Tibial nerve (tissue), 4 donors: ENCODE measurements at regions not wholly inside any gene's neighbourhood (a gene's known extent, or its start where the extent isn't known, plus 50 kb on each side); places are given as distances from the start of the nearest gene placed in this dataset.

ENCODE experiments used
- DNase-seq, 2 donors: peaks; one replicate each; pipeline ENCODE4 v3.0.0-alpha.2; 2019; ENCODE audit warnings: low spot score in 2 of 2
- H3K27ac ChIP-seq, 4 donors: fragments of 200-600 bp; sonication (generic) in 3 of 4; one replicate each; pipeline ENCODE4 v1.5.1; 2017 to 2019; ENCODE audit warnings: mild to moderate bottlenecking in 1 of 4
- H3K27me3 ChIP-seq, 2 donors: fragments of 200-600 bp; sonication (generic) in 1 of 2; one replicate each; pipeline versions ENCODE4 v1.5.1 to v1.6.0; 2017 to 2019
- H3K36me3 ChIP-seq, 3 donors: fragments of 200-600 bp; sonication (generic); one replicate each; pipeline ENCODE4 v1.5.1; 2018 to 2019
- H3K4me1 ChIP-seq, 4 donors: fragments of 200-600 bp; sonication (generic) in 3 of 4; one replicate each; pipeline ENCODE4 v1.5.1; 2017 to 2019
- H3K4me3 ChIP-seq, 4 donors: fragments of 200-600 bp; sonication (generic) in 3 of 4; one replicate each; pipeline ENCODE4 v1.5.1; 2017 to 2019; ENCODE audit warnings: mild to moderate bottlenecking in 1 of 4, moderate library complexity in 1 of 4
- H3K9me3 ChIP-seq, 4 donors: fragments of 200-600 bp; sonication (generic) in 3 of 4; one replicate each; pipeline ENCODE4 v1.5.1; 2017 to 2019
- EP300 ChIP-seq, 2 donors: sonication (generic); formaldehyde crosslinking; IDR thresholded peaks; one replicate each; pipeline ENCODE4 v1.6.1; 2017; ENCODE audit warnings: antibody characterized with exemption in 2 of 2, mild to moderate bottlenecking in 1 of 2
- POLR2A ChIP-seq, 2 donors: fragments of 450-650 bp; IDR thresholded peaks; one replicate each; pipeline ENCODE4 v1.6.1; 2017; ENCODE audit warnings: antibody characterized with exemption in 2 of 2, mild to moderate bottlenecking in 2 of 2, moderate library complexity in 2 of 2
- WGBS, 2 donors: methylation state at CpG; one replicate each; pipeline ENCODE4 v1.1.5; 2018; 5-methylcytosine and 5-hydroxymethylcytosine counted together
- TF ChIP-seq, protein P1 (sequence below), 5 experiments: fragments of 200-600 bp in 3 of 5; fragments of 450-650 bp in 2 of 5; sonication (generic) in 3 of 5; IDR thresholded peaks; one replicate each; pipeline ENCODE4 v1.5.1; 2016 to 2019; ENCODE audit warnings: antibody characterized with exemption in 5 of 5, mild to moderate bottlenecking in 3 of 5, moderate library complexity in 2 of 5

DNA sequence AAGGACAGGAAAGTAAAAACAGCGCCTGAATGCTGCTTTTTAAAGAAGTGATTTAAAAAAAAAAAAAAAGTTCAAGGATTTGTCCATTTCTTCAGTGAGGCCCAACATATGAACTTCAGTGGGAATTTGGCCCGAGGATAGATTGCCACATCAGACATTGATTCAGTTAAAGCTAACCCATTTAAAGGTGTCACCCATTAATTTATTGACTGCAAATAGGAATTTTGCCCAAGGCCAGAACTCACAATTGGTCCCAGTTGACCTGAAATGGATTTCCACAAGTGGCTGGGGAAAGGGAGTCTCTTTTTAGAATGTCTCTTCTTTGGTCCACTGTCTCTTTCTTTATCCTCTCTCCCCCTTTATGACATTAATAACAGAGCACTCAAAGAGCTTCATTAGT is 86.5 kb upstream of the RPL34 start:
- no peak overlapping the region for H3K27ac ChIP-seq
- TF ChIP-seq, protein P1, sequence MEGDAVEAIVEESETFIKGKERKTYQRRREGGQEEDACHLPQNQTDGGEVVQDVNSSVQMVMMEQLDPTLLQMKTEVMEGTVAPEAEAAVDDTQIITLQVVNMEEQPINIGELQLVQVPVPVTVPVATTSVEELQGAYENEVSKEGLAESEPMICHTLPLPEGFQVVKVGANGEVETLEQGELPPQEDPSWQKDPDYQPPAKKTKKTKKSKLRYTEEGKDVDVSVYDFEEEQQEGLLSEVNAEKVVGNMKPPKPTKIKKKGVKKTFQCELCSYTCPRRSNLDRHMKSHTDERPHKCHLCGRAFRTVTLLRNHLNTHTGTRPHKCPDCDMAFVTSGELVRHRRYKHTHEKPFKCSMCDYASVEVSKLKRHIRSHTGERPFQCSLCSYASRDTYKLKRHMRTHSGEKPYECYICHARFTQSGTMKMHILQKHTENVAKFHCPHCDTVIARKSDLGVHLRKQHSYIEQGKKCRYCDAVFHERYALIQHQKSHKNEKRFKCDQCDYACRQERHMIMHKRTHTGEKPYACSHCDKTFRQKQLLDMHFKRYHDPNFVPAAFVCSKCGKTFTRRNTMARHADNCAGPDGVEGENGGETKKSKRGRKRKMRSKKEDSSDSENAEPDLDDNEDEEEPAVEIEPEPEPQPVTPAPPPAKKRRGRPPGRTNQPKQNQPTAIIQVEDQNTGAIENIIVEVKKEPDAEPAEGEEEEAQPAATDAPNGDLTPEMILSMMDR (IDR thresholded peaks at IDR 0.05): no peak
- TF ChIP-seq EP300 (IDR thresholded peaks at IDR 0.05) (no peak), POLR2A (IDR thresholded peaks at IDR 0.05) (no peak)
- WGBS, 2 donors: 56 to 58% methylated on average over 2 of the region's 2 CpGs
- H3K36me3 ChIP-seq: no peaks in the 10 kb centered on the region
- no peak for DNase-seq
- H3K4me1 ChIP-seq: peaks cover 0 to 25% (median 9%) of the 10 kb centered on the region in 4 donors
- H3K27me3 ChIP-seq: no peaks in the 10 kb centered on the region
- H3K4me3 ChIP-seq: no peak overlapping the region
- no peaks in the 10 kb centered on the region for H3K9me3 ChIP-seq

DNA sequence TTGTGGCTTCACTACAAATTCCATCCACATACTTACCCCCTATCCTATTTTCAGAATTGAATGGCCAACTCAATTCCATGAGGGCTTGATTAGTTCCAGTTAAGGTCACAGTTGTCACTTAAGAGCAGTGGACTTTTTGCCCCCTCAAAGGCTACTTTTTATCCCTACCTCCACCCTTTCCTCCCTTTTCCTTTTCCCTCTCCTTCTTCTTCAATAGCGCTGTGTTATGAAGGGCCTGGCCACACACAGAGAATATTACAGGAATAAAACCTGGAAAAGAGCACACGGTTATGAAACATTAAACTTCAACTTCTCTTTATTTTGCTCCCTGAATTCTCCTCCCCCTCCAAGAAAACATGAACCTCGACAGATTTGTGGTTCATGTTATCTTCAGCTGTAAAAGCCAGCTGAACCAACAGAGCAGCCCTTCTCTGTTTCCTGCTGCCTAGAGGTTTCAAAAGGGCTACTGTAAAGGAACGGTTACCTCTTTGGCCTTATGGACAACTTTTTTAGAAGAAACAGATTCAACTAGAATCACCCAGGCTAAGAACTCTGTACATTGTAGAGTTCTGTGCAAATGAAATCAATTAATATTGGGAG is 87.0 kb upstream of the RPL34 start:
- Histone ChIP-seq H3K27ac (no peak overlapping the region), H3K27me3 (no peaks in the 10 kb centered on the region), H3K9me3 (no peaks in the 10 kb centered on the region), H3K4me3 (no peak overlapping the region), H3K4me1 (peaks cover 0 to 25% (median 9%) of the 10 kb centered on the region in 4 donors), H3K36me3 (no peaks in the 10 kb centered on the region)
- no peak for DNase-seq
- peak in 1 of 2 donors; percentile 30 for TF ChIP-seq EP300 (IDR thresholded peaks at IDR 0.05)
- TF ChIP-seq, protein P1 (IDR thresholded peaks at IDR 0.05): no peak
- 22 to 24% methylated on average over 4 of the region's 4 CpGs for WGBS, 2 donors

DNA sequence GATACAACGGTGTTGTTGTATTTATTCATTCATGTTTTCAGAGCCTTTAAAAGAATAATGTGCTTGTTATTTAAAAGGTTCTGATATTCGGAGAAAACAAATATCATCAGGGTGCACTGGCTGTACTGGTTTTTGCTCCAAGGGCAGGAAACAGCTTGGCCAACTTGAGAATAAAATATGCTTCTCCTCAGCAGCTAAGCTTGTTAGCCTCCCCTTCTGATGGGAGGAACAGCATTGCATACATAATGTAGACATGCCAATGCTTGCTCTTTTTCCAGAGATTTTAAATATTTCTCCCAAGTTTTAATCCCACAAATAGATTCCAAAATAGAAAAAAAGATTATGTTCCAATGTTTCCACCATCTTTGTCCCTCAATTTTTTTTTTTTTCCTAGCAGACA is 87.6 kb upstream of the RPL34 start:
- Histone ChIP-seq H3K9me3 (no peaks in the 10 kb centered on the region), H3K36me3 (no peaks in the 10 kb centered on the region)
- 26 to 36% methylated on average over 2 of the region's 2 CpGs for WGBS, 2 donors

DNA sequence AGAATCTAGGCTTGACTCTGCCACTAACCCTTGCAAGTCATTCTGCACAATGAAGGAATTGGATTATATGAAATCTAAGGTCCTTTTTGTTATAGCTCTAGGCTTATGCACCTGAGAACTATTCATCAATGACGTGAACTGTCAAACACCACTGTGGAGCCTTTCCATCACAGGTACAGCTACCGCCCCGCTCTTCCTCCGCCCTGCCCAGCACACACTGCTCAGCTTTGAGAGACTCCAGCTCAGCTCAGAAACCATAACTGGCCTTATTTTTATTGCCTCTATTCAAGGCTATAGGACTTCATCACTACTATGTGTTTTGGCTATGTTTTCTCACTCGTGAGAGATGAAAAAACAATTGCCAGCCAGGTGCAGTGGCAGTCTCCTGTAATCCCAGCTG is 88.2 kb upstream of the RPL34 start:
- no peak overlapping the region for H3K27ac ChIP-seq
- 90 to 92% methylated on average over 5 of the region's 5 CpGs for WGBS, 2 donors
- DNase-seq: no peak
- H3K4me1 ChIP-seq: peaks cover 0 to 25% (median 9%) of the 10 kb centered on the region in 4 donors
- TF ChIP-seq POLR2A (IDR thresholded peaks at IDR 0.05): no peak
- no peak for TF ChIP-seq EP300 (IDR thresholded peaks at IDR 0.05)
- TF ChIP-seq, protein P1 (IDR thresholded peaks at IDR 0.05): no peak
- no peak overlapping the region for H3K4me3 ChIP-seq
- H3K27me3 ChIP-seq: no peaks in the 10 kb centered on the region
- no peaks in the 10 kb centered on the region for H3K9me3 ChIP-seq
- H3K36me3 ChIP-seq: no peaks in the 10 kb centered on the region

More for the DNA sequence above, 87.6 kb upstream of the RPL34 start:
- Histone ChIP-seq H3K27me3 (no peaks in the 10 kb centered on the region), H3K27ac (no peak overlapping the region), H3K4me3 (no peak overlapping the region), H3K4me1 (peaks cover 0 to 25% (median 9%) of the 10 kb centered on the region in 4 donors)
- DNase-seq: no peak
- TF ChIP-seq, protein P1 (IDR thresholded peaks at IDR 0.05): no peak
- TF ChIP-seq POLR2A (IDR thresholded peaks at IDR 0.05): no peak
- no peak for TF ChIP-seq EP300 (IDR thresholded peaks at IDR 0.05)

DNA sequence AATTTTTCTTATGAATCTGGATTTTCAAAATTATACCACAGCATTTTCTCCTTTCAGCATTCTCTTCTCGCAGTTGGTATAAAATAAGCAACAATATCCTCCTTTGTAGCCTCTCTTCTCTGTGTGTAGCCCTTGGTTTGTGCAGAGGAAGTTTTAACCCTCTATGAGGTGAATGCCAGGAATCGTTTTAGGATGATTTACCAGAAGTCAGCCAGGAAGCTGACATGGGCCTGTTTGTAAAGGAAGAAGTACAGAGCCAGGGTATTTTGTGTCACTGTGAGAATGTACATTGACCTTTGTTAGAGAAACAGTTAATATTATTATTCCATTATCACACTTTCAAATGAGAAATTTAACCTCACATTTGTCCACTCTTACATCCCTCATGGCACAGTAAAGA is 88.9 kb upstream of the RPL34 start:
- H3K36me3 ChIP-seq: no peaks in the 10 kb centered on the region
- peaks cover 0 to 25% (median 9%) of the 10 kb centered on the region in 4 donors for H3K4me1 ChIP-seq
- H3K9me3 ChIP-seq: no peaks in the 10 kb centered on the region
- no peak for DNase-seq
- no peak for TF ChIP-seq POLR2A (IDR thresholded peaks at IDR 0.05)
- no peak for TF ChIP-seq EP300 (IDR thresholded peaks at IDR 0.05)
- TF ChIP-seq, protein P1 (IDR thresholded peaks at IDR 0.05): no peak
- peak overlapping the region in 1 of 4 donors; percentile 44 for H3K27ac ChIP-seq
- H3K4me3 ChIP-seq: no peak overlapping the region
- H3K27me3 ChIP-seq: no peaks in the 10 kb centered on the region
- WGBS, 2 donors: 38 to 52% methylated on average over 2 of the region's 2 CpGs
